ENCODE measurements at regions not wholly inside any gene's neighbourhood (a gene's known extent, or its start where the extent isn't known, plus 50 kb on each side); places are given as distances from the start of the nearest gene placed in this dataset.
"Not testable (repeated sequence)": the region's sequence is repeated elsewhere in the genome, so short reads cannot be mapped to it uniquely, and the experiment has no call there.

DNA sequence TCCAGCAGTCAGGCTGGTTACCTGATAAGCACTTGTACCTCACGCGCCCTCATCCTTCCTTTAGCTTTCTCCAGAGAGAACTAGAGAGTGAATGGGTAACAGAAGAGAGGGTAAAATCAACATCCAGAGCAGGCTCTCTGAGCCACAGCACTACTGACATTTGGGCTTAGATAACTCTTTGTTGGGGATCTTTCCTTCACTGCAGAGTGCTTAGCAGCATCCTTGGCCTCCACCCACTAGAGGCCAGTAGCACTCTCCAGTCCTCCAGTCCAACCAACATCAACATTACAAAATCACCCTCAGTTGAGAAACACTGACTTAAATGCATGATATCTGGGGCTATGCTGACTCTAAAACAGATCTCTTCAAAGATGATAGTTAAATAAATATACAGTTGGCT is 220.7 kb downstream of the TACR3 start:
- Histone ChIP-seq H3K27ac (ENCODE audit: low read depth) (no peak overlapping the region), H3K4me1 (ENCODE audit: insufficient read depth) (no peaks in the 10 kb centered on the region), H3K4me3 (ENCODE audit: low read depth, low read length) (no peak overlapping the region), H3K36me3 (ENCODE audit: insufficient read depth) (no peaks in the 10 kb centered on the region)
- DNase-seq (ENCODE audit: extremely low spot score): no peak
- 77% methylated on average over 2 of the region's 2 CpGs for WGBS

DNA sequence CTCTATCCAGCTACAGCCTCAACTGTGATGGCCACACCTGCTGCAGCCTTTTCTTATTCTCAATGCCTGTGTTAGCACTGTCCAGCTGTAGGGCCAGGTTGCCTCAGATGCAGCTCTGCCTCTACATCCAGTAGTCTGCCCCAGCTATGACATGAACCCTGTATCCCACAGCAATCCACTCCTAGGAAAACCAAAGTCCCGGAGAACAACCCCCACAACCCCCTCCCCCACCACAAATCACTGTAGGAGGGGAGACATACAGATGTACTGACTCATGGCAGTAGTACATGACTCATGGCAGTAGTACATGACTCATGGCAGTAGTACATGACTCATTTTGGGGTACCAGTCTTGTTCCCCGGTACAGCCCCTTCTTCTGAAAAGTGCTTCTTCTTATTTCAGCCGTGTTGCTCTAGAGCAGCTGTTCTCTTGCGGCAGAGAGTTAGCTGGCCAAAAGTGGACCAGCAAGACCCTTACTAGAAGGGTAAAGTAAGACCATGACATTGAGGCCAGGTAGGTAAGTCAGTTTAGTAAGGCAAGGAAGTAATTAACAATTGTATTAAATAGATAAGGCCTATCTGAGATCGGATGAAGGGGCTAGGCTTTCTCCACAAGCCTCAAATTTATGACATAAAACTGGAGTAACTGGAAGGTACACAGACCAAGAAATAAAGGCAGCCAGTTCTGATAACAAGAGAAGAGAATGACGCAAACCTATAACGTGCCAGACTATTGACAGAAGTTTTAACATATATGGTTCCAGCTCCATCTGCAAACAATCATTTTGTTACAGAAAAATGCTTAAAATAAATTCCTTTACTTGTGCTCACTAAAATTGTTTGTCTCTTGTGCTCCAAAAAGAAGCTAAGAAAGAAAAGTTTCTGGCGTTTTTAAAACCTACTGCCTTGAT is 221.4 kb downstream of the TACR3 start:
- H3K36me3 ChIP-seq (ENCODE audit: insufficient read depth): no peaks in the 10 kb centered on the region
- no peak for DNase-seq (ENCODE audit: extremely low spot score)
- no peak overlapping the region for H3K4me3 ChIP-seq (ENCODE audit: low read depth, low read length)
- no peaks in the 10 kb centered on the region for H3K4me1 ChIP-seq (ENCODE audit: insufficient read depth)
- H3K27ac ChIP-seq (ENCODE audit: low read depth): no peak overlapping the region
- 37% methylated on average over 8 of the region's 8 CpGs for WGBS

DNA sequence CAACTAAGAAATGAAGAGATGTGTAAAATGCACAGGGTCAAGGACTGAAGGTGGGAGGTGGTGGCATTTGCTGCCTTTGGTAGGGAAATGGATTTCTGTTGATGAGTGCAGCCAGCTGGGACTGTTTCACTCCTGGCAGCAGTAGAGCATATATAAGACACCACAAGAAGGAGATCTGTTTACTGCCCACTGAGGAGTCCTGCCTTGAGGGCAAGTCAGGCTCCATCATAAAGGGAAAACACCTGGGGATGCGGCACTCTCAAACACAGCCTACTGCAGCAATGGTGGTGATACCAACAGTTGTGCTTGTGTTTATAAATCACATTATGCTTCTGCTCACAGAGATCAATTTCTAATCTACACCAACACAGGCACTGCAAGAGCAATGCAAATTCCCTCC is 222.1 kb downstream of the TACR3 start:
- WGBS: 88% methylated on average over 1 of the region's 1 CpG
- H3K4me1 ChIP-seq (ENCODE audit: insufficient read depth): no peaks in the 10 kb centered on the region
- no peaks in the 10 kb centered on the region for H3K36me3 ChIP-seq (ENCODE audit: insufficient read depth)
- no peak for DNase-seq (ENCODE audit: extremely low spot score)
- no peak overlapping the region for H3K4me3 ChIP-seq (ENCODE audit: low read depth, low read length)
- no peak overlapping the region for H3K27ac ChIP-seq (ENCODE audit: low read depth)

DNA sequence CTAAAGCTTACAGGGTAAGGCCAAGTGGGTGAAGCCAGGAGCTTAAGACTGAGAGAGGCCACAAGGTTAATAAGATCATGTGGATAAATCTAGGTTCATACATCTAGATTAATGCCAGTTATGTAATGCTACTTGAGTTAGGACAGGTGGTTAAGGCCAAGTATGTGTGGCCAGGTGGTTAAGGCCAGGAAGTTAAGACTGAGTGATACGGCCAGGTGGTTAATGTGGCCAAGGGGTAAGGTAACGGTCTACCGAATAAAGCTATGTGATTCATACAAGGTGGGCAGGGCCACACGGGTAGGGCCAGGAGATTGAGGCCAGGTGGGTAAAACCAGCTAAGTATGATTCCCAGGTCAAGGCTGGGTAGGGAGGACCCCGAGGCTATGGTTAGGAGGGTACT is 223.0 kb downstream of the TACR3 start:
- Histone ChIP-seq H3K36me3 (ENCODE audit: insufficient read depth) (no peaks in the 10 kb centered on the region), H3K4me3 (ENCODE audit: low read depth, low read length) (no peak overlapping the region), H3K27ac (ENCODE audit: low read depth) (no peak overlapping the region), H3K4me1 (ENCODE audit: insufficient read depth) (no peaks in the 10 kb centered on the region)
- no peak for DNase-seq (ENCODE audit: extremely low spot score)
- 94% methylated on average over 5 of the region's 5 CpGs for WGBS

DNA sequence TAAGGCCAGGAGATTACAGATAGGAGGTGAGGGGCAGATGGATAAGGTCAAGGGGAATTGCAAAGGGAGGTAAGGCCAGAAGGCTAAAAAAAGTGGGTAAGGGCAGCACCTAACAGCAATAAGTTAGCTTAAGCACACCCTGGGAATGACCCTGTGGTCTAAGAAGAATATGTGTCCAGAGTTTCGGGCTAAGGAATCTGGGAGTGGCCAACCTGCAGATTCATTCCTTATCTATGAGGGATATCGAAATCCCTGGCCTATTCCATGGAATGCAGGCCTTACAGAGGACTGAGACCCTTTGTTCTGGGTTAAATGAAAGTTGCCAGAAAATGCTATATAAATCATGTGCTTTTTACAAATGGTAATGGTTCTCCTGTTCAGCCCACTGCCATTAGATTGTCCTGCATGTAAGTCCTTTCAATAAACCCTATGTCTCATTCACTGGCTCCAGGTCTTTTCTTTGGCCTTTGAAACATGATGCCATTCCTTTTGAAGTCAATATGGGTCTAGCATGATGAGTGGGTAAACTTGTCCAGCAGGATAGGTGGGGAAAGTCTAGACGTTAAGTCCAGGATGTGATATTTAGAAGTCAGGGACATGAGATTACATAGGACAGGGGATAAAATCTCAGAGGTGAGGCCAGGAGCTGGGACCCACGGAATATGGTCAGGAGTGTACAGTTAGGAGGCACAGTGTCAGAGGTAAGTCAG is 226.2 kb downstream of the TACR3 start:
- H3K27ac ChIP-seq (ENCODE audit: low read depth): no peak overlapping the region
- H3K4me1 ChIP-seq (ENCODE audit: insufficient read depth): no peaks in the 10 kb centered on the region
- WGBS: 75% methylated on average over 4 of the region's 4 CpGs
- DNase-seq (ENCODE audit: extremely low spot score): no peak
- no peaks in the 10 kb centered on the region for H3K36me3 ChIP-seq (ENCODE audit: insufficient read depth)
- H3K4me3 ChIP-seq (ENCODE audit: low read depth, low read length): no peak overlapping the region

DNA sequence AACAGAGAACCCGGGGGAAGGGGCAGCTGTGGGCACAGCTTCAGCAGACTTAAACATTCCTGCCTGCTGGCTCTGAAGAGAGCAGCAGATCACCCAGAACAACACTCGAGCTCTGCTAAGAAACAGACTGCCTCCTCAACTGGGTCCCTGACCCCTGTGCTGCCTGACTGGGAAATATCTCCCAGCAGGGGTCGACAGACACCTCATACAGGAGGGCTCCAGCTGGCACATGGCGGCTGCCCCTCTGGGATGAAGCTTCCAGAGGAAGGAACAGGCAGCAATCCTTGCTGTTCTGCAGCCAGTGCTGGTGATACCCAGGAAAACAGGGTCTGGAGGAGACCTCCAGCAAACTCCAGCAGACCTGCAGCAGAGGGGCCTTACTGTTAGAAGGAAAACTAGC is 234.5 kb downstream of the TACR3 start:
- 82% methylated on average over 4 of the region's 4 CpGs for WGBS
- H3K36me3 ChIP-seq (ENCODE audit: insufficient read depth); H3K4me1 ChIP-seq (ENCODE audit: insufficient read depth); H3K4me3 ChIP-seq (ENCODE audit: low read depth, low read length); H3K27ac ChIP-seq (ENCODE audit: low read depth); DNase-seq (ENCODE audit: extremely low spot score): not testable (repeated sequence)

DNA sequence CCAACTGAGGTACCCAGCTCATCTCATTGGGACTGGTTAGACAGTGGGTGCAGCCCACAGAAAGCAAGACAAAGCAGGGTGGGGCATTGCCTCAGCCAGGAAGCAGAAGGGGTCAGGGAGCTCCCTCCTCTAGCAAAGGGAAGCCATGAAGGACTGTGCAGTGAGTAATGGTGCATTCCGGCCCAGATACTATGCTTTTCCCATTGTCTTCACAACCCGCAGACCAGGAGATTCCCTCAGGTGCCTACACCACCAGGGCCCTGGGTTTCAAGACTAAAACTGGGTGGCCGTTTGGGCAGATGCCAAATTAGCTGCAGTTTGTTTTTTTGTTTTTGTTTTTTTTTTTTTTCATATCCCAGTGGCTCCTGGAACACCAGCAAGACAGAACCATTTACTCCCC is 235.3 kb downstream of the TACR3 start:
- H3K27ac ChIP-seq (ENCODE audit: low read depth): no peak overlapping the region
- no peaks in the 10 kb centered on the region for H3K36me3 ChIP-seq (ENCODE audit: insufficient read depth)
- no peak for DNase-seq (ENCODE audit: extremely low spot score)
- H3K4me3 ChIP-seq (ENCODE audit: low read depth, low read length): no peak overlapping the region
- H3K4me1 ChIP-seq (ENCODE audit: insufficient read depth): no peaks in the 10 kb centered on the region
- 90% methylated on average over 3 of the region's 3 CpGs for WGBS

DNA sequence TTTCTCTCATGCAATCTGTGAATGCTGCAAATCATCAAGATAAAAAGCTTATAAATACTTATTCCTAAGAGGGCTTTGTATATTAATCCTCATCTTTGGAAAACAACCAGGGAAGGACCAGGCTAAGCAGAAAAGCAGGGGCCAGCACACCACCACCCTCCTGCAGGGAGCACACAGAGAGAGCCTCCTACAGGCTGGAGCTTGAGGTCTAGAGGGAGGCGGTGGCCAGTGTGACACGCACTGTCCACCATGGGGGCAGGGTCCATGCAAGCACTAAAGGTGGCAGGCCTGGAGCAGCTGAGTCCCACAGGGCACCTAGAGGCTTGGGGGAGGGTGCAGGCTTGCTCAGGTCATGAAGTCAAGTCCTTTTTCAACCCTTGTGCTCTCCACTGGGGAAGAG is 236.9 kb downstream of the TACR3 start:
- no peaks in the 10 kb centered on the region for H3K36me3 ChIP-seq (ENCODE audit: insufficient read depth)
- 75% methylated on average over 2 of the region's 2 CpGs for WGBS
- no peaks in the 10 kb centered on the region for H3K4me1 ChIP-seq (ENCODE audit: insufficient read depth)
- DNase-seq (ENCODE audit: extremely low spot score): no peak
- H3K27ac ChIP-seq (ENCODE audit: low read depth): no peak overlapping the region
- H3K4me3 ChIP-seq (ENCODE audit: low read depth, low read length): no peak overlapping the region

DNA sequence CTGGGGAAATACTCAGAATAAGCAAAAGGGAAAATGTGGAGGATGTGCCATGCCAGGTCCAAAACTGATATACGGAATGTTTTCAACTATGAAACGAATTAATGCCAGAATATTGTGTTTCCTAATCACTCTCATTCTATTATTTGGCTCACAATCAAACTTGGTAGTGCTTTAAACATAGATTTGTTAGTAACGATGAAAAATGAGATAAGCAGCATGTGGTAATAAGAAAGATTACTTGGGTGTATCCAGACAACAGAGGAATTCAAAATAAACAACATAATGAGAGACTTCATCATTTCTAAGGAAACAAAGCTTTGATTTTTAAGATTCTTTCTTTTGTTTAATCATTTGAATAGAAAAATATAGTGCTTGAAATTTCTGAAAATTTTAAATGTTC is 237.3 kb downstream of the TACR3 start:
- Histone ChIP-seq H3K36me3 (ENCODE audit: insufficient read depth) (no peaks in the 10 kb centered on the region), H3K27ac (ENCODE audit: low read depth) (no peak overlapping the region), H3K4me1 (ENCODE audit: insufficient read depth) (no peaks in the 10 kb centered on the region), H3K4me3 (ENCODE audit: low read depth, low read length) (no peak overlapping the region)
- DNase-seq (ENCODE audit: extremely low spot score): no peak
- WGBS: 29% methylated on average over 3 of the region's 3 CpGs

DNA sequence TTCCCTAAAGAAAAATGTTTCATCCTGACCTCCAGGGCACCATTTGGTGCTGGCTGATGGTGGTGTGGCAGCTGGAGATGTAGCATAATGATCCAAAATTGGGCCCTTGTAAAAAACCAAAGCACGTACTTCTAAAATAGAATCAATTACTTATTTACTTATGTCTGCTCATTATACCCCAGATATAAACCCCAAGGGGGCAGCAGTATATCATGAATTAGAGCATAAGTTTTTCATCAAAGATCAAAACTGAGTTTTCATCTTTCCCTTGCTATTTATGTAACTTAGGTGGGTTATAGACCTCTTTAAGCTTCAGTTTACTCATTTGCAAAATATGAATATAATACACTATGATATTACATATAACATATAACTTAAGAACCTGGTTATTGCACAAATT is 241.1 kb downstream of the TACR3 start:
- H3K4me1 ChIP-seq (ENCODE audit: insufficient read depth): no peaks in the 10 kb centered on the region
- no peak overlapping the region for H3K27ac ChIP-seq (ENCODE audit: low read depth)
- WGBS: 46% methylated on average over 1 of the region's 1 CpG
- no peaks in the 10 kb centered on the region for H3K36me3 ChIP-seq (ENCODE audit: insufficient read depth)
- no peak for DNase-seq (ENCODE audit: extremely low spot score)
- no peak overlapping the region for H3K4me3 ChIP-seq (ENCODE audit: low read depth, low read length)

DNA sequence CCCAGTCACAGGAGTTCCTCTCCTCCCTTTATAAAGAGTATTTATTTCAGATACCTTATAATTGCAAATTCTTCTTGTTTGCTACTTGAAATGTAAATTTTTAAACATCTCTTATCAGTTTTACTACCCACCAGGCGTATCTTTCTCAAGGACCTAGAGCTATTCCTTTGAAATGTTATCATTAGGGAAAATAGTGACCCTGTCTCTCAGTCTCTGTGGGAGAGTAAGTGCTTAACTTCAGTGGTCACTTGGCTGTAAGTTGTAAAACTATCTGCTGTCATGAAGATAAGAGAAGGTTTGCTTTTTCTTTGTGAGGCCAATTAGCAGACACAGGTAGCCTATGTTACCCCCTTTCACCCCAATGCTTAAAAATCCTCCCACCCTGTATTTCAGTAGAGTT is 241.6 kb downstream of the TACR3 start:
- H3K4me1 ChIP-seq (ENCODE audit: insufficient read depth): no peaks in the 10 kb centered on the region
- H3K4me3 ChIP-seq (ENCODE audit: low read depth, low read length): no peak overlapping the region
- 52% methylated on average over 1 of the region's 1 CpG for WGBS
- no peaks in the 10 kb centered on the region for H3K36me3 ChIP-seq (ENCODE audit: insufficient read depth)
- DNase-seq (ENCODE audit: extremely low spot score): no peak
- H3K27ac ChIP-seq (ENCODE audit: low read depth): no peak overlapping the region

DNA sequence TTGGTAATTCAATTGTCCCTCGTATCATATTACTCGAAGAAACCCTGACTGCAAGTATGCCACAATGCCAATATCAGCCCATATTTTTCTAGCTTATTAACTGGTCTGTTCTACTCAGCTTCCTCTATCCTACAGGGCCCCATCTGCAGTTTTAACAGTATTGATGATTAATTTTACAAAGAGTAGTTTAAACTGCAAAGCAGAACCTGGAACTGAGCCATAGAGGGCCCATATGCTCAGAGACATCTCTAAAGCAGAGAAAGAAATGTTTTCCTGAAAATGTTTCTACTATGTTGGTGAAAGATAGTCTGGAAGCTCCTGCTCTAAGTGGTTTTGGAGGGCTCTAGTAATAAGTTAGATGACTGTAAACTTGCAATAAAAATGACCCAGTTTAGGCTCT is 259.4 kb upstream of the CENPE start:
- H3K36me3 ChIP-seq (ENCODE audit: insufficient read depth): no peaks in the 10 kb centered on the region
- H3K4me1 ChIP-seq (ENCODE audit: insufficient read depth): no peaks in the 10 kb centered on the region
- DNase-seq (ENCODE audit: extremely low spot score): no peak
- no peak overlapping the region for H3K27ac ChIP-seq (ENCODE audit: low read depth)
- no peak overlapping the region for H3K4me3 ChIP-seq (ENCODE audit: low read depth, low read length)
- WGBS: 87% methylated on average over 2 of the region's 2 CpGs

DNA sequence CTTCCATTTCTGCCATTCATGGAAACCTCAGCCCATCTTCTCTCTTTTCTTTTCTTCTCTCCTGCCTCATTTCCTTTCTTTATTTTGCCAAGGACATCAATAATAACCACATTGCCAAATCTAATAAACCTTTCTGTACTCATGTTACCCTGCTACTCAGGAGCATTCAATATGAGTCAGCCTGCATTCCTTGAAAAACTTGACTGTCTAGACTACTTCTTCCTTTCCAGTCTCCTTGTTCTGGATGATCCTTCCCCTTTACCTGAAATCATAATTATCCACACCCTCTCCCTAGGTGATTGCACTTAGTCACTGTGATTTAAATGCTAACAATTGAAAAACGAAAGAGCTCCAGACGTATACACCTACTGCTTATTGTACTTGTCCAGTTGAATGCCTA is 253.2 kb upstream of the CENPE start:
- H3K4me1 ChIP-seq (ENCODE audit: insufficient read depth): no peaks in the 10 kb centered on the region
- WGBS: 80% methylated on average over 2 of the region's 2 CpGs
- DNase-seq (ENCODE audit: extremely low spot score): no peak
- no peaks in the 10 kb centered on the region for H3K36me3 ChIP-seq (ENCODE audit: insufficient read depth)
- H3K4me3 ChIP-seq (ENCODE audit: low read depth, low read length): no peak overlapping the region
- H3K27ac ChIP-seq (ENCODE audit: low read depth): no peak overlapping the region

DNA sequence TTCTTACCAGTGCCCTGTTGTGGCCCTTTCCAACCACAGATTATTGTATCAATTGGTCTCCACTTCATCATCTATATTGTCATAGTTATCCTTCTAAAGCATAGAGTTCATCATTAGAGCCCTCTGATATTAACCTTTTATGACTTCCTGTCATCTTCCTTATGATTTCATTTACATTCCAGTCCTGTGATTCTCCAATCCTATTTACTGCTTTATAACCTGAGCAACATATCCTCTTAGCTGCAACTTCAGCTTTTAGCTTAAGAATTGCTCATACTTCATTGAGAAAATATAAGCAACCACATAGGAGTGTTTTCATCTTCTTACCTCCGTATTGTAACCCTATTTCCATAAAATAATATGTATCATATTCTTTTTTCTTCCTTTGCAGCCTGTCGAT is 252.6 kb upstream of the CENPE start:
- no peak overlapping the region for H3K27ac ChIP-seq (ENCODE audit: low read depth)
- WGBS: 82% methylated on average over 2 of the region's 2 CpGs
- DNase-seq (ENCODE audit: extremely low spot score): no peak
- H3K36me3 ChIP-seq (ENCODE audit: insufficient read depth): no peaks in the 10 kb centered on the region
- H3K4me1 ChIP-seq (ENCODE audit: insufficient read depth): no peaks in the 10 kb centered on the region
- no peak overlapping the region for H3K4me3 ChIP-seq (ENCODE audit: low read depth, low read length)
